Uterus (tissue), 3 donors: ENCODE measurements at regions not wholly inside any gene's neighbourhood (a gene's known extent, or its start where the extent isn't known, plus 50 kb on each side); places are given as distances from the start of the nearest gene placed in this dataset.

Source experiments
- DNase-seq, 2 donors: peaks; one replicate each; pipeline ENCODE4 v3.0.0-alpha.2; 2019 to 2020
- H3K27ac ChIP-seq, 2 donors: fragments of 200-600 bp; sonication (generic); 1 replicate in 1 of 2; 2 replicates in 1 of 2; pipeline ENCODE4 v1.5.1; 2016 to 2018
- H3K27me3 ChIP-seq, 2 donors: fragments of 200-600 bp; sonication (generic); one replicate each; pipeline ENCODE4 v1.5.1; 2018 to 2019; ENCODE audit warnings: control low read depth in 1 of 2
- H3K36me3 ChIP-seq, 2 donors: fragments of 200-600 bp; sonication (generic); one replicate each; pipeline ENCODE4 v1.5.1; 2019; ENCODE audit warnings: control low read depth in 1 of 2
- H3K4me1 ChIP-seq, 2 donors: fragments of 200-600 bp; sonication (generic); one replicate each; pipeline ENCODE4 v1.5.1; 2018 to 2019; ENCODE audit warnings: control low read depth in 1 of 2
- H3K4me3 ChIP-seq, 2 donors: fragments of 200-600 bp; sonication (generic); 1 replicate in 1 of 2; 2 replicates in 1 of 2; pipeline ENCODE4 v1.5.1; 2018 to 2019; ENCODE audit warnings: mild to moderate bottlenecking in 1 of 2
- H3K9me3 ChIP-seq, 2 donors: fragments of 200-600 bp; sonication (generic); one replicate each; pipeline ENCODE4 v1.5.1; 2019; ENCODE audit warnings: control low read depth in 1 of 2
- CTCF ChIP-seq, 4 experiments: fragments of 200-600 bp in 2 of 4; fragments of 450-650 bp in 2 of 4; sonication (generic) in 2 of 4; IDR thresholded peaks; one replicate each; pipeline ENCODE4 v1.5.1; 2016 to 2019; ENCODE audit warnings: antibody characterized with exemption in 4 of 4, mild to moderate bottlenecking in 2 of 4, moderate library complexity in 1 of 4
- POLR2A ChIP-seq, 2 donors: fragments of 450-650 bp; IDR thresholded peaks; one replicate each; pipeline ENCODE4 v1.6.1; 2016; ENCODE audit warnings: antibody characterized with exemption in 2 of 2, mild to moderate bottlenecking in 1 of 2, moderate library complexity in 1 of 2
- intact Hi-C: fragments of 100-400 bp; cut with DNase I; formaldehyde crosslinking; loops from one replicate; pipeline ENCODE4 v1.15.1; 2023; ENCODE audit warnings: low total_unique reads
- donor health status: DM: yes; HTN: yes; CAD: no.

- no peaks in the 10 kb centered on the region for H3K36me3 ChIP-seq
- H3K4me3 ChIP-seq = no peak overlapping the region
- no peaks in the 10 kb centered on the region for H3K27me3 ChIP-seq
- H3K27ac ChIP-seq = no peak overlapping the region
- intact Hi-C loops = no loop called here
- H3K9me3 ChIP-seq = no peaks in the 10 kb centered on the region
- no peak for DNase-seq
- no peaks in the 10 kb centered on the region for H3K4me1 ChIP-seq
- TF ChIP-seq POLR2A (IDR thresholded peaks at IDR 0.05) (no peak), CTCF (IDR thresholded peaks at IDR 0.05) (no peak)
Observed at GRCh38 chr6:12457094-12457493, 166.9 kb downstream of the EDN1 start.

- intact Hi-C loops = no loop called here
- Histone ChIP-seq H3K9me3 (no peaks in the 10 kb centered on the region), H3K36me3 (no peaks in the 10 kb centered on the region), H3K4me3 (no peak overlapping the region), H3K27me3 (no peaks in the 10 kb centered on the region), H3K27ac (no peak overlapping the region), H3K4me1 (no peaks in the 10 kb centered on the region)
- no peak for DNase-seq
- no peak for TF ChIP-seq CTCF (IDR thresholded peaks at IDR 0.05)
- no peak for TF ChIP-seq POLR2A (IDR thresholded peaks at IDR 0.05)
Observed at GRCh38 chr6:12458558-12458957, 168.4 kb downstream of the EDN1 start.

GRCh38 chr6:12459945-12460661 is 169.9 kb downstream of the EDN1 start:
- H3K27ac ChIP-seq = no peak overlapping the region
- no peaks in the 10 kb centered on the region for H3K36me3 ChIP-seq
- H3K27me3 ChIP-seq = no peaks in the 10 kb centered on the region
- no peaks in the 10 kb centered on the region for H3K9me3 ChIP-seq
- intact Hi-C loops = no loop called here
- H3K4me3 ChIP-seq = no peak overlapping the region
- no peak for DNase-seq
- TF ChIP-seq POLR2A (IDR thresholded peaks at IDR 0.05) (no peak), CTCF (IDR thresholded peaks at IDR 0.05) (no peak)
- no peaks in the 10 kb centered on the region for H3K4me1 ChIP-seq

- Histone ChIP-seq H3K4me3 (no peak overlapping the region), H3K27ac (peak overlapping the region in 1 of 2 donors; percentile 7)
- TF ChIP-seq POLR2A (IDR thresholded peaks at IDR 0.05) (no peak), CTCF (IDR thresholded peaks at IDR 0.05) (no peak)
Observed at GRCh38 chr6:12467706-12468670, 177.8 kb downstream of the EDN1 start.

GRCh38 chr6:12472601-12473038 is 182.5 kb downstream of the EDN1 start:
- H3K4me1 ChIP-seq = no peaks in the 10 kb centered on the region
- TF ChIP-seq POLR2A (IDR thresholded peaks at IDR 0.05) (no peak), CTCF (IDR thresholded peaks at IDR 0.05) (no peak)
- H3K27ac ChIP-seq = peak overlapping the region in 1 of 2 donors; percentile 16
- no peak overlapping the region for H3K4me3 ChIP-seq
- no peaks in the 10 kb centered on the region for H3K9me3 ChIP-seq
- H3K36me3 ChIP-seq = no peaks in the 10 kb centered on the region
- H3K27me3 ChIP-seq = no peaks in the 10 kb centered on the region
- DNase-seq = peak; percentile 49 to 60
- intact Hi-C loops = no loop called here

More at GRCh38 chr6:12467706-12468670, 177.8 kb downstream of the EDN1 start:
- H3K27me3 ChIP-seq = no peaks in the 10 kb centered on the region
- intact Hi-C loops = no loop called here
- no peak for DNase-seq
- no peaks in the 10 kb centered on the region for H3K4me1 ChIP-seq
- no peaks in the 10 kb centered on the region for H3K36me3 ChIP-seq
- H3K9me3 ChIP-seq = no peaks in the 10 kb centered on the region
